AG10803 (cell line): ENCODE measurements at regions not wholly inside any gene's neighbourhood (a gene's known extent, or its start where the extent isn't known, plus 50 kb on each side); places are given as distances from the start of the nearest gene placed in this dataset.
A peak's percentile ranks its signal among the peaks of the same experiment; 100 is the strongest.

Source experiments
- DNase-seq: peaks from one replicate; pipeline ENCODE4 v3.0.0; 2010; ENCODE audit warnings: low read depth
- H3K4me3 ChIP-seq: 2 replicates; pipeline ENCODE4 v1.5.1; 2011; ENCODE audit warnings: mild to moderate bottlenecking, low read length, control low read depth
- CTCF ChIP-seq: conservative IDR thresholded peaks from 2 replicates; pipeline ENCODE4 v1.5.1; 2011; ENCODE audit warnings: mild to moderate bottlenecking, low read length, control low read depth, inconsistent platforms

DNA sequence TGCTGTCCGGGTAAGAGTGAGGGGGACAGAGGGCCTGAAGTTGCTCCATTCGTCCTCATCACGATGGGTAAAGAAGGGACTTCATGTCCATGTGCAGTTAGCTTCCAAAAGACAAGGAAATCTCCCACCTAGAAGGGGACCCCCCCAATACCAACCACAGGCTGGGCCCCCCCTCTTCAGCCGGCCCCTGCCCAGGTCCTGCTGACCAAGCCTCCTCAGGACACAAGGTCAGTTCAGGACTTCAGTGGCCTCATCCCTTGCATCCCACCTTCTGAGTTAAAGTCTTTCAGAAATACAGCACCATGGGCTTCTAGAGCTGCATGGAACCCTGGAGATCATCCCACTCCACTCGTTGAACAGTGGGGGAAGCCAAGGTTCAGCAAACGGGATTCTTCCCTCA lies 115.4 kb upstream of the ERG start:
- H3K4me3 ChIP-seq = no peak overlapping the region
- DNase-seq = no peak
- TF ChIP-seq CTCF = no peak

- no peak overlapping the region for H3K4me3 ChIP-seq
- TF ChIP-seq CTCF = no peak
- no peak for DNase-seq
Observed at GRCh38 chr21:38614558-38614957, 116.3 kb upstream of the ERG start.

DNA sequence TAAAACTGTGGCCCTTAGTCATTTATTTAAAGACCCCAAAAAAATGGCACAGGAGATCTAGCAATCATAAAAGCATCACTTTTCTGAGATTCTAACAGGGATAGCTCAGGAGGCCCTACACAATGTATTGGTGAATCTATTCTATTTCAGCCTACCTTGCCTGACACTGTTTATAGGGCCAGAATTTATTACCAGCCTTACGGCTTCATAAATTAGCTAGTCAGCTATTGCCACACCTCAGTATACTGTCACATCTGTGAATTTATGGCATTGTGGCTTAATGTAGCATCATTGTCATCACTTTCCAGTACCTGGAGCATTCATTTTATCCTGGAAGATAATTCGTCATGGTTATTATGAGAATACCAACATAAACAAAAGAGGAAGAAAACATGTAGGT lies 121.2 kb upstream of the ERG start:
- no peak overlapping the region for H3K4me3 ChIP-seq
- no peak for DNase-seq
- no peak for TF ChIP-seq CTCF

GRCh38 chr21:38619992-38620479 lies 121.8 kb upstream of the ERG start:
- DNase-seq = peak; percentile 74
- no peak overlapping the region for H3K4me3 ChIP-seq
- TF ChIP-seq CTCF = no peak

DNA sequence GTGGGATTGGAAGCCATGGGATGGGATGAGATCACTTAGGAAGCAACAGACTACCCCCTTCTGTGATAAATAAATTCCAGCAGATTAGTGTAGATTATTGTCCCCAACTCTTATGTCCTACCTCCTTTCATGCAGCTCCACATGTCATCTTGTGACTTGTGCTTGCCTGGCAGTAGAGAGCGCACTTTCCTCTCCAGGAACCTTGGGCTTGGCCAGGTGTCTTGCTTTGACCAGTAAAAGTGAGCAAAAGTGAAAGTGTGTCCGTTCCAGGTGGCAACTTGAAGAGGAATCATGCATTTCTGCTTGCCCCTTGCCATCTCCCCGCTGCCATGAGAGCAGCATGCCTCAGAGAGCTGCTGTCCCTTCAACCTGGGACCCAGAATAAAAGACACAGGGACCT lies 122.9 kb upstream of the ERG start:
- no peak for TF ChIP-seq CTCF
- DNase-seq = no peak
- H3K4me3 ChIP-seq = no peak overlapping the region

DNA sequence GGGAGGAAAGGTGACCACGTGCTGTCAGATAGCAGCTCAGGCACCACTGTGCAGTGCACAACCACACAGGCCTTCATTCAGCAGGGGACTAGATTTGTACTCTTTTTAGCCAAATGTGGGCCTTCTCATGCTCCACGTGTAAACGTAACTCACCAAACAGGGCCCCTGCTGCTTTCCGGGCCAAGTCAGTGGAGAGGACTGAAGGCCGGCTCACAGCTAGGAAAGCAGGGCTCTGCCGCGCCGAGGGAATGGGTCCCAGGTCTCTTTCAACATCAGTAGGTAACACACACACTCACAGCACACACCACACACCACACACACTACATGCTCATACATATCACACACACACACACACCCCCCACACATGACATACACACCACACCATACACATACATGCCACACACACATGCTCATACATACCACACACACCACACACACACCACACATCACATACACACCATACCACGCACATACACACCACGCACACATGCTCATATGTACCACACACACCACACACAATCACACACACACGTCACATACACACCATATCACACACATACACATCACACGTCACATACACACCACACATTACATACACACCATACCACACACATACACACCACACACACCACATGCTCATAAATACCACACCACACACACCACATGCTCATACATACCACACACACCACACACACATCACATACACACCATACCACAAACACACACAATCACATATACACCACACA lies 124.0 kb upstream of the ERG start:
- DNase-seq = no peak
- TF ChIP-seq CTCF = no peak

DNA sequence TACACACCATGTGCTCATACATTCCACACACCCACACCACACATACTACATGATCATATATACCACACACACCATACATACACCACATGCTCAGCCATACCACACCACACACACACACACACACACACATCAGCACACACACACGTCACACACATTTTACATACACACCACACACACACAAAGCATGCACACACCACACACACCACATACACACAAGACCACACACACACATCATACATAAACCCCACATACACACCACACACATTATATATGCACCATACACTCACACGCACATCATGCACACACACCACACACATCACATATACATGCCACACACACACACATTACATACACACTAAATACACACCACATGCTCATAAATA lies 124.5 kb upstream of the ERG start:
- TF ChIP-seq CTCF = no peak
- no peak overlapping the region for H3K4me3 ChIP-seq
- DNase-seq = no peak

More for the DNA sequence above, 124.0 kb upstream of the ERG start:
- no peak overlapping the region for H3K4me3 ChIP-seq
